GM19240 (cell line): ENCODE measurements at regions not wholly inside any gene's neighbourhood (a gene's known extent, or its start where the extent isn't known, plus 50 kb on each side); places are given as distances from the start of the nearest gene placed in this dataset.

Source experiments
- DNase-seq: peaks from one replicate; pipeline ENCODE4 v3.0.0; 2011; ENCODE audit warnings: low spot score; ENCODE audit not compliant: insufficient read length

DNA sequence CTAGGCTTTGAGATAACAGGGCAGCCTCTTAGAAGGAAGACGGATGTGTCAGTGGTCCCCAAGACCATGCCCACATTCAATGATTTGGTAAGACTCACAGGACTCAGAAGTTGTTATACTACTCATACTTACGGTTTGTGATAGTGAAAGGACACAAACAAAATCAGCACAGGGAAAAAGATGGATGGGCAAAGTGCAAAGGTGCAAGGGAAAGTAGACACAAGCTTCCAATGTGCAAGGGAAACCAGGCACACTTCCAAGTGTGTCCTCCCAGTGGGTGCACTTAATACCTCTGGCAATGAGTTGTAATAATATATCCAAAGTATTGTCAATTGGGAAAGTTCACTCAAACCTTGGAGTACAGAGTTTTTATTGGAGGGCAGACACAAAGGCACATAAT, 53.8 kb upstream of the VCX start:
- DNase-seq, result no peak

DNA sequence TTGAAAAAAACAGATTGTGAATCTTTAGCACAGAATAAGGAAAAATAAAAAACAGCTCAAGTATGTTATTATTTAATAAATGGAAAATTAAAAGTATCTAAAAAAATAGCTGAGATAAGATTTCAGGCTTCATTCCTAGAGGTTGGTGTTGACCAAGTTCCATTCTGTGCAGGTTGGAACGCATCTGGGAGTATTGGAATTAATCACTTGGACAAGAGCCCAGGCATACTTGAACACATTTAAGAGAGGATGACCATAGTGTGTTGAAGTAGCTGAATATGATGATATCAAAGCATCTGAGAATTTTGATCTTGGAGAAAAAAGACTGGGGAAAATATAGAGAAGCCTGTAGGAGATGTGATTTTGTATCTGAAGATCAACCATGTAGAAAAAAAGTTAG, 54.6 kb upstream of the VCX start:
- no peak for DNase-seq

DNA sequence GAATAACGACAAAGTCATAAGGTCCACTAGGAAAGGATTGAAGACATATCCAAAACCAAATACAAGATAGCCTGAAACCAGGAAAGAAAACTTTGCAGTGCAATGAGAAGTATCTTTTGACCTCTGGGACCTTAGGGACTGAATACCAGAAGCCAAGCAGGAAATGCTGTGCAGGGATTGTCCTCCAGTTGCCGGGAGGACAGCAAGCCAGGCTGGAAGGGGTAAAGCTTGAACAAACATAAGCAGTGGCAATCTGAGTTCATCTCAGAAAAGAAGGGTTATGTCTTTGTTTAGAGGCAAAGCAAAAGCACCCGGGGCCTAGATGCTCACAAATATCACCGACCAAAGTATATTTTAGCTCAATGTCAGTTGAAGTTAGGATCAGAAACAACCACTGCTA, 55.3 kb upstream of the VCX start:
- no peak for DNase-seq

DNA sequence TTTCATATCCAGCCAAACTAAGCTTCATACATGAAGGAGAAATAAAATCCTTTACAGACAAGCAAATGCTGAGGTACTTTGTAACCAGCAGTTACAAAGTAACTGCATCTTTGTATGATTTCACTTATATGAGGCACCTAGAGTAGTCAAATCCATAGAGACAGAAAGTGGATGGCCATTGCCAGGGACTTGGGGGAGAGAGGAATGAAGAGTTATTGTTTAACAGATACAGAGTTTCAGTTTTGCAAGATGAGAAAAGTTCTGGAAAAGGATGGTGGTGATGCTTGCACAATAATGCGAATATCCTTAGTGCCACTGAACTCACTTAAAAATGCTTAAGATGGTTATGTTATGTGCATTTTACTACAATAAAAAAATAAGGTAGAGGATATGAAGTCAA, 58.4 kb upstream of the VCX start:
- DNase-seq, result no peak

DNA sequence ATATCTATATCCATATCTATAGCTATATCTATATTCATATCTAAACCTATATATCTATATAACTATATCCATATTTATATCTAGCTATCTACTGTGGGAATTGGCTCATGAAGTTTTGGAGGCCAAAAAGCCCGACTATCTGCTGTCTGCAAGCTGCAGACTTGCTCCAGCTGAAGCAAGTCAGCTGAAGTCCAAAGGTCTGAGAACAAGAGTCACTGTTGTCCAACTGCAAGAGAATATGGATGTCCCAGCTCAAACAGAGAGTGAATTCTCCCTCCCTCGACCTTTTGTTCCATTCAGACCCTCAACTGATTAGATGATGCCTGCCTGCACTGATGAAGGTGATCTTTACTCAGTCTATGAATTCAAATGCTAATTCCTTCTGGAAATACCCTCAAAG, 63.3 kb upstream of the VCX start:
- DNase-seq, result no peak

DNA sequence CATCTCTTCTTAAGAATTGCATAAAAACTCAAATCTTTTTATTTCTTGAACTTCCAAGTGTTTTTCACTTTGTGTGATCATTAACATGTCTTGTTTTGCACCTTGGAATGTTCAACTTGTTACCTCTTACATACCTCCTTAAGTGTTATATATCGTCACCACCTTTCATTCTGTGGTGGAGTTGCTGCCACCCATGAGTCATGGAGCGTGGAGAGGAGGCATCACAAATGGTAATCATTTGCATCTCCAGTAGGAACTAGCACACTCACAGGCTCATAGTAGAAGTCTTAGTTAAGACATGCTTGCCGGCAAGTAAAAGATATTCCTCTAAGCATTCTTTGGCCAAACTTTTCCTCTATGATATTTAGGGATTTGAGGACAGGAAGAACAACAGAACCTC, 67.0 kb upstream of the VCX start:
- no peak for DNase-seq

DNA sequence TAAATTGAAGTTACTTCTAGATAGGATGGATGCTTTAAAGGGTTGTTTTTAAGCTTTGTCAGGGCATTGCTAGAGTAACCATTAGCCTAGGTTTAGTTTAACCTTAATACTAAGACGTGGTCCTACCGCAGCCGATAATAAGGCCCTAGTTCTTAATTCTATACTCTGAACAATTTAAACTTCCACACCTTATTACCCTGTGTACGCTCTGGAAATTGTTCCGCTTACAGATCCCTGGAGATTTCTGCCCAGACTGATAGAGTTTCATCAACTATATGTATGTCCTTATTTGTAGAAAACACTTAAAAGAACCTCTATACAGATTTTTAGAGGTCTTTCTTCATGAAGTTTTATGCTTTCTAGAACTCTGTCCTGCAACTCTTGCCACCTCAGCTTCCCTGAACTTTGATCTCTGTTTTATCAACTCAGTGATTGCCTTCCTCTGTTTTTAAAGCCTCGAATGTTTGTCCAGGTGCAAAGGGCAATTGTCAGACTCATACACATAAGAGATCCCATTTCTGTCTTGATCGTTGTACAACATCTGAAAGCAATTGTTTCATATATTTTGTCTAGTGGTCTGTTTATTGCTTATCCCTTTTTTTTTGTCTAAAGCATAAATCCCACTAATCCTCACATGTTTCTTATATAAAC, 71.1 kb upstream of the VCX start:
- no peak for DNase-seq

DNA sequence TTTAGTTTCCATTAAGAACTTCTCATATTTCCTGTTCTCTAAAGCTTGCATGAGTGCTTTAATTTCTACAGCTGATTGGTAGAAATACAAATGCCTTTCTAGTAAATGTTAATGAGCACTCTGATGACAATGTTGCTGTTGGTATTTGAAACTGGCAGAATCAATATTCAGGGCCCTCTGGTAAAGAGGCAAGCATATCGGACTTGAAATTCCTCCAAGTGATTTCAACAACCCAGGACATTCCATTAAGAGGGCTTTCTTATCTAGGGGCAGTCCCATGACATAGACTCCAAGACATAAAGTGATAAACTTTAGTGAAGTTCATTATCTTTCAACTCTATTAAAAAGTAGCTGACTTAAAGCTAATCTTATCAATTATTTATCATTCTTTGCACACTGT, 83.1 kb upstream of the VCX start:
- no peak for DNase-seq

DNA sequence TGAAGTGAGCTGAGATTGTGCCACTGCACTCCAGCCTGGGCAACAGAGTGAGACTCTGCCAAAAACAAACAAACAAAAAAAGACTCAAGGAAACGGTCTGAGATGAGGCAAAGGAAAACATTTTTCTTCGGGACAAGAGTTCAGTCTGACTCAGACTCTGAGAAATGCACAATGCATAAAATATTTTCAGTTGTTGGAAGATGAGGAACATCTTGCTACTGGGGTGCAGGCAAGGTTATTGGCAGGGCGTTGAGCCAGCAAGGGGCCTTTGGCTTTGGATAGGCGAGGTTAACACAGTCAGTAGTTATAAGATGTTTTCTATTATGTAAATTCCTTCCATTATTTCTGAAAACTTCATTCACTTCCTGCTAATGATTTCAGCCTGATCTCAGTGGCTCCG, 96.1 kb upstream of the VCX start:
- DNase-seq, result no peak

DNA sequence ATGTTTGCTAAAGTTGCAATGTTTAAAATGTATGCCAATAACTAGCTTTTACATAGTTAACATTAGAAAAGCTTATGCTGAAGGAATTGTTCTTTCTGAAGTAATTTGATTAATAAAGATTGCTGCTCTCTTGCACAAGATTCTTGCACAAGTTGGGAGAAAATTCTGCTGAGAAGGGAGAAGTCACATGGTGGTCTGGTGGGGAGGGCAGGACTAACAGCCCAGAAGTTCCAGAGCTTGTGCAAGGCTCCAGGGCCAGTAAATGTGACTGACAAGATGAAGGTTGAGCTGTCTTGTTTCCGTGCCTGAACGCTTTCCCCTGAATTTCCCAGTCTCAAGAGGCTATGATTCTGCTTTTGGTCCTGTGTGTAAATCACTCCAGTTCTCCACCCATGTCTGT, 112.9 kb upstream of the VCX start:
- no peak for DNase-seq

DNA sequence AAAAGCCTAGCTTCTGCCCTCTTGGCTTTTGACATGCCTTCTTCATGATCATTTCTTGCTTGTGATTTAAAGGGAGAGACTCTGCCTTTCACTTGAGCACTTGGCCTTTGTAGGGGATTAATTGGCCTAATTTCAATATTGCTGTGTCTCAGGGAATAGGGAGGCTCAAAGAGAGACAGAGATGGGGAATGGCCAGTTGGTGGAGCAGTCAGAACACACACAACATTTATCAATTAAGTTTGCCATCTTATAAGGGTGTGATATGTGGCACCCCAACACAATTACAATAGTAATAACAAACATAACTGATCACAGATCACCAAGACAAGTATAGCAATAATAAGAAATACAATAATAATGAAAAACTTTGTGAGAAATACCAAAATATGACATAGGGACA, 122.5 kb upstream of the VCX start:
- DNase-seq, result no peak

DNA sequence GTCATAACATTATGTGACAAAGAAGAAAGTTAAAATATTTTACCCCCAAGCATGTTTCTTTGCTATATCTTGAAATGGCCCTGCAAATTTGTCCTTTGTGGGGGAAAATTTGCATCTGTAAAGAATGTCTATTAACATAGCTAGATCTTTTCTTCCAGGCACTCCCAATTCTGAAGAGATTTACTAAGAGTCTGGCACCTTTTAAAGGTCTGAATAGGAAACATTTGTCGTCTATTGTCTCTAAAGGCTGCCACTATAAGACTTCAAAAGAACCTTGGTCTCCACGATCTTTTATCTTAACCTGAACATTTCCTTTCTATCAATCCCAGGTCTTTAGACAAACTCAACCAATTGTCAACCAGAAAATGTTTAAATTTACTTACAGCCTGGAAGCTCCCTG, 128.6 kb upstream of the VCX start:
- DNase-seq, result no peak

DNA sequence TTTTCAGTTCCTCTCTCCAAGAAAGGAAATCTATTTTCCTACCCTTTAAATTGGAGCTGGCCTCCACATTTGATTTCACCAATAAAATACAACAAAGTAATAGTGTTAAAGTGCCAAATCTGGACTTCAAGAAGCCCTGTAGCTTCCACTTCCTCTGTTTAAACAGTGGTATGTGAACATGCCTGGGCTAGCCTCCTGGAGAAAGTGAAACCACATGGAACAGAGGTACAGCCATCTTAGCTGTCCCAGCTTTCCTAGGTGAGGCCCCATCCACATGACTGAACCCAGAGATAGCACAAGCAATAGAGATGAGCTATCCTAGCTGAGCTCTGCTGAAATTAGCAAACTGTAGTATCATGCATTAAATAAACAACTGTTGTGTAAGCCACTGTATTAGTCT, 131.8 kb upstream of the VCX start:
- DNase-seq, result no peak

DNA sequence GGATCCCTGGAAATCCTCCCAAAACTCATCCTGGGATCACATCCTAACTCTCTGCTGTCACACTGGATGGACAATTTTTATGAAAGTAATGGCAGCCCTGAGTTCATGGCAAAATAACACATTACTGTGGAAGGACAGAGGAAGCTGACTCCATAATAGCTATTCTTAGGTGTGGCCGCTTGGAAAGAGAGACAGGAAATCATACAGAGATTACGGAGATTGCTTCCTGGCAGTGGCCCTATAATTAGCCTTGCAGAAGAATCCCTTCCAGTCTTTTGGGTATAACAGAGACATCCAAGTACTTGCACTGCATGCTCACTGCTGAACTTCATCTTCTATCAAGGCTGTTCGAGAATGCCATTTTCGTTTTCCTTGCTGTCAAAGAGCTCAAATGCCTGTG, 133.1 kb upstream of the VCX start:
- no peak for DNase-seq

DNA sequence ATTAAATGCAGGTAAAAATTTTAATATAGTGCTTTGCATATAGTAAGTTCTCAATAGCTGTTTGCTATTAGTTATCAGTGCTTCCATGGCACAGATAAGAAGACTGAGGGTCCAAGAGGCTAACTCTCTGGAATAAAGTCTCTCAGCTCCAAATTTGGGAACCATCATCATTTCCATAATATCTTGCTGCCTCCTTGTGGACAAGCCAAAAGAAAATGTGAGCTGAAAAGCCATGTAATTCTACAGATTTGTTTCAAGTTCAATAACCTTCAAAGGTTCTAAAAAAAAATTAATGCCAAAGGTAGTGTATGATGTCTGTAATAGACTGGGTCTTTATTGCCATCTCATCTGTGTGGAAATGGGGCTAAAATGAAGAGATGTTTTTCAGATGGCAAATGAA, 136.9 kb upstream of the VCX start:
- DNase-seq, result no peak

DNA sequence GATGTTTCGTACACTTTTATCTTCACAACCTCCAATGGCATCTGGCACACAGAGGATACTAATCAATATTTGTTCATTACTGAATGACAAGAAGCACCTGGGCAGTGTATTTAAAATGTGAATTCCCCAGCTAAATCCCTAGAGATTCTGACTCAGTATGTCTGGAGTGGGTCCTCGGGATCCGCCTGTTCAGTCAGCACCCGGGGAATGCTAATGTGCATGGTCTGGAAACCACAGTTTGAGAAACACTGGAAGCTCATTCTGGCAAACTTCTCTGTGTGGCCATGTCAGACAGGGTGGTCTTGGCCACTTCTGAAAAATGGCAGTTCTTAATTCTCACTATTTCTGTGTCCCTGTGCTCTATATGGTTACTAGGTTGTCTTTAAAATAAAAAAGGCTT, 138.8 kb upstream of the VCX start:
- DNase-seq, result no peak

DNA sequence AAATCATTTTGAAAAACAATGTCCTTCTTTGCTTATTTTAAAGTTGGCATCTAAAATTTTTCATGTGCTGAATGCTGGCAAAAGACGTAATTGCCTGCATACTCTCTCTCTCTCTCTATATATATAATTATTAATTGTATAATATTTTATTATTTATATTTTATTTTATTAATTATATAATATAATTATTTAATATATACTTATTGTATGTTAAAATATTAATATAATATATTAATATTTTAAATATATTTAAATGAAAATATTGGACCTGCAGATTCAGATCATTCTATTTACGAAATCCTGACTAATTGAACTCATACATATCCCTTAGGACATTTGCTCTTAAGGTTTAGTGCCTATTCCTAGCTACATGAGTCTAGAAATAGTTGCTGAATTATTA, 144.7 kb upstream of the VCX start:
- no peak for DNase-seq

DNA sequence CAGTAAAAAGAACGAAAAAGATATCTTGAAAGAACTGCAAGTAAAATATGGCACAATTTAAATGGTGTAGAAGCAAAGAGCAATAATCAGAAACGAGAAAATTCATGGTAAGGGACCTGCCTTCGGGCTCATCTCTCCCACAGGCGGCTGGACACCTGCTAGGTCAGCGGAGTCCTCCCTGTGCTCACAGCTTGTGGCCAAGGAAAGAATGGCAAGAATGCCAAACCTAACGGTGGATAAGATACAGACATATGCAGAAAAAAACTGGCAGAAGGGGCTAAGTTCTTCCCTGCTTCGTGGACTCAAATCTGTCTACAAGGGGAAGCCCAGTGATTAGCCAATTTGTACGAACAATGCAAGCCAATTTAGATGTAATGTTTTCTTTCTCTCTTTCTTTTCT, 152.1 kb upstream of the VCX start:
- DNase-seq, result no peak

DNA sequence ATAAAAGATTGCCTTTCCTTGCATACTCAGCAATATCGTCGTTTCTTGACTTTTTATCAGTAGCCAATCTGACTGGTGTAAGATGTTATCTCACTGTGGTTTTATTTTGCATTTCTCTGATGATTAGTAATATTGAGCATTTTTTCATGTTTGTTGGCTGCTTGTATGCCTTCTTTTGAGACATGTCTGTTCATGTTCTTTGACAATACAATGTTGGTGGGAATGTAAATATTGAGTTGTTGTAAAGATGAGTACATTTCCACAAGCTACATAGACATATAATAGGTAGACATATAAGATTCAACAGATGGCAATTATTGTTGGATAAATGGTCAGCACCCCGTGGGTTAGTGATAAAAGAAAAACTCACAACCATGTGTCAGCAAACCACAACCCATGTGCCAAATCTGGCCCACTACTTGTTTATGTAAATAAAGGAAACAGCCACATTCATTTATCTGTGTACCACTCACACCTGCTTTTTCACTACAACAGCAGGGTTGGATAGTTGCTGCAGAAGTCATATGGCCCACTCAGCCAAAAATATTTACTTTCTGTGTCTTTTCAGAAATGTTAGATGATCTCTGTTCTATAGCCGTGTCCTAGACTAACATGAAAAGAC, 153.1 kb upstream of the VCX start:
- no peak for DNase-seq

DNA sequence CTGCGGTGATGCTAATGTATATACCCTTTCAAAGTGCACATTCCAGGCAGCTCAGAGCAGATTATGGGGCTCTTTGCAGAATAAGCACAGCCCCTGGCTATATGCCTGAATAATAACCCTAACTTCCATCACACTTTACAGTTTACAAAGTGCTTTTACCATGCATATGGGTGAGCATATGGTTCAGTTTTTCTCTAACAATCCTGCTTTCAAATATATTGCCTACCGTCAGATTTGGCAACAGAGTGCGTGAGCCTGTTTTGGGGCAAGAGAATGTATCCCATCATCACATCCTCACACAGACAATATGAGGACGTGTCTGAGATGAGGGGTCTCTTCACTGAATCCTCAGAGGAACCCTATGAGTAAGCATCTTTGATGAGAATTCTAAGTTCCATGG, 162.8 kb upstream of the VCX start:
- DNase-seq, result no peak

DNA sequence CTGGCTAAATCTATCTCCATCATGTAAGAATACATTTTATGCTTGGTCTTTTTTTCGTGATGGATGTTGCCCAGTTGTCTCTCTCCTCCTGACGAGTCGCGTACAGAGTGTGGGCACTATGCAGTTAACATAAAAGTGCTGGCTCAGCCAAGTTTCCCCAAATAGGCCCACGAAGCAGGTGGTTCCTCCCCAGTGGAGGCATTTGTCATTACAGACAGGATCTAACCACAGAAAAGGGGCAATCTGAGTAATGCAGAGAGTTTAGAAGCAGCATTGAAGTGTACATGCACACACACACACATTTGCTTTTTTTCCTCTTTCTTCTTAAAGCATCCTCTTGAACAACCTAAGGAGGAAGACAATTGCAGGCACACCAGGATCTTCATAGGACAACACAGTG, 188.7 kb upstream of the VCX start:
- DNase-seq, result no peak

DNA sequence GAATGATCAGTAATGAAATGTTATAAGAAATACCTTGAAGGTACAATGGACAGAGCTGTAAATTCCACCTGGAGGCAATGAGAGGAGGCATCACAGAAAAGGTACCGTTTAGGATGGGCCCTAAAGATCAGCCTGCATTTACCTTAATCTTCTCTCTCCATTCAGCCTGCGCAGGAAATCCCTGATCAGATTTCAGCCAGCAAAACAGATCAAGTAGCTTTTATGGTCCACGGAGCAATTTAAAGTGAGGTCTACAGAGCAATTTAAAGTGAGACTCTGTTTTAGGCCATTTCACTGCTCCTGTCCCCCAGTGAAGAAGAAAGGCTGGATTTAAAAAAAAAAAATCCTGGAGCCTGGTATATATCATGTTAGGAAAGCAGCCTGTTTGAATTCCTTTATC, 195.1 kb upstream of the VCX start:
- DNase-seq, result no peak

DNA sequence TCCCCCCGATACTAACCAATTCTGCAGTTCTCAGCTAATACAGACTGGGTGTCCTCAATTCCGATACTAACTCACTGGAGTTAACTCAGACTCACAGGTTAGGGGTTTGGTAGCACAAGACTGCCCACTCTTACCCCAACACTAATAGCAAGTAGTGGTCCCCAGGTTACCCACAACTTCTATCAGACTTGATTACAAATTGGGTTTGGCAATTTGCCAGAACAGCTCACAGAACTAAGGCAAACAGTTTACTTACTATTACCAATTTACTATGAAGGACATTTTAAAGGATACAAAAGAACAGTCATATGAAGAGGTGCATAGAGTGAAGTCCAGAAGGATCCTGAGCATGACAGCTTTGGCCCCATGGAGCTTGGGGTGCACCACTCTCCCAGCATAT, 201.8 kb upstream of the VCX start:
- no peak for DNase-seq

DNA sequence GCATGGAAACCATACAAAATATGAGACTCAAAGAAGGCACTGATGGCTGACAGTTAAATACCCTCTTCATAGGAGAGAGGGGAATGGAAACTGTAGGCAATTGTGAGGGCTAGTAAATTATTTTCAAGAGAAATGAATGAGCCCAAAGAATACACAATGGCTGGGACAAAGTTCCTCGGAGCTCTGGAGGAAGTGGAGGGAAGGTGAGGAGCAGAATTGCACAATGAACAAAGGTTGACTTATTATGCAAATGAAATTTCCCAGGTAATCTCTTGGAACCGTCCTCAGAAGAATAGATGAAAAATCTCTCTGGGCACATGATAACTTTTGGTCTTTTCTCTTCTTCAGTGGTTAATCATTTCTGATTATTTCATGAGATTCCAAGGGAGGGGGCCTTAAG, 202.6 kb upstream of the VCX start:
- no peak for DNase-seq
